Neural cell (in vitro differentiated cells): ENCODE measurements at regions not wholly inside any gene's neighbourhood (a gene's known extent, or its start where the extent isn't known, plus 50 kb on each side); places are given as distances from the start of the nearest gene placed in this dataset.

Experiments used
- H2AFZ ChIP-seq: fragments of 200-600, 300-800 bp; sonication (generic), shearing (Covaris generic); 2 replicates; pipeline ENCODE4 v1.6.0; 2014; ENCODE audit warnings: low read depth, mild to moderate bottlenecking, antibody characterized with exemption, low read length, moderate library complexity
- H3F3A ChIP-seq: fragments of 200-600 bp; shearing (Covaris generic); 2 replicates; pipeline ENCODE4 v1.6.1; 2016; ENCODE audit warnings: mild to moderate bottlenecking, moderate library complexity, mixed read lengths, antibody characterized with exemption, low read length; ENCODE audit not compliant: insufficient read depth, poor library complexity, severe bottlenecking
- H3K27ac ChIP-seq: fragments of 200-600, 300-800 bp; sonication (generic), shearing (Covaris generic); 2 replicates; pipeline ENCODE4 v1.5.1; 2014; ENCODE audit warnings: mild to moderate bottlenecking, low read length, moderate library complexity
- H3K27me3 ChIP-seq: fragments of 300-800, 200-600 bp; sonication (generic), shearing (Covaris generic); 2 replicates; pipeline ENCODE4 v1.6.0; 2014; ENCODE audit warnings: mild to moderate bottlenecking, low read depth, low read length, moderate library complexity; ENCODE audit not compliant: insufficient read depth
- H3K36me3 ChIP-seq: fragments of 300-800, 200-600 bp; sonication (generic), shearing (Covaris generic); 2 replicates; pipeline ENCODE4 v1.5.1; 2014; ENCODE audit warnings: mild to moderate bottlenecking, antibody characterized with exemption, low read length, moderate library complexity; ENCODE audit not compliant: insufficient read depth
- H3K4me2 ChIP-seq: fragments of 300-800, 200-600 bp; sonication (generic), shearing (Covaris generic); 2 replicates; pipeline ENCODE4 v1.6.0; 2014; ENCODE audit warnings: mild to moderate bottlenecking, low read length
- H3K4me3 ChIP-seq: fragments of 300-800, 200-600 bp; sonication (generic), shearing (Covaris generic); 2 replicates; pipeline ENCODE4 v1.5.1; 2014; ENCODE audit warnings: mild to moderate bottlenecking, low read length, moderate library complexity
- H3K79me2 ChIP-seq: fragments of 200-600 bp; shearing (Covaris generic); replicated peaks from 2 replicates; pipeline ENCODE4 v1.6.0; 2014; ENCODE audit warnings: mild to moderate bottlenecking, low read length, moderate library complexity; ENCODE audit not compliant: insufficient read depth
- H3K9ac ChIP-seq: fragments of 300-800, 200-600 bp; sonication (generic), shearing (Covaris generic); 2 replicates; pipeline ENCODE4 v1.6.1; 2016; ENCODE audit warnings: mild to moderate bottlenecking, low read length, mixed read lengths
- H3K9me2 ChIP-seq: fragments of 200-600 bp; shearing (Covaris generic); 2 replicates; pipeline ENCODE4 v1.6.1; 2016; ENCODE audit warnings: mild to moderate bottlenecking, low read length, mixed read lengths; ENCODE audit not compliant: insufficient read depth
- H3K9me3 ChIP-seq: fragments of 200-600, 300-800 bp; sonication (generic), shearing (Covaris generic); 2 replicates; pipeline ENCODE4 v1.6.1; 2016; ENCODE audit warnings: mild to moderate bottlenecking, mixed run types, low read length, moderate library complexity, mixed read lengths
- H4K20me1 ChIP-seq: fragments of 200-600 bp; shearing (Covaris generic); 2 replicates; pipeline ENCODE4 v1.6.1; 2016; ENCODE audit warnings: mild to moderate bottlenecking, mixed run types; ENCODE audit not compliant: insufficient read depth
- EP300 ChIP-seq: fragments of 450-650 bp; conservative IDR thresholded peaks from 2 replicates; pipeline ENCODE4 v1.6.1; 2014; ENCODE audit warnings: antibody characterized with exemption, mild to moderate bottlenecking, moderate library complexity; ENCODE audit not compliant: poor library complexity, severe bottlenecking
- EZH2 ChIP-seq: fragments of 200-600, 300-800 bp; shearing (Covaris generic), sonication (generic); IDR thresholded peaks from 2 replicates; pipeline ENCODE4 v1.6.1; 2014; ENCODE audit warnings: antibody characterized with exemption, low read length, borderline replicate concordance, mild to moderate bottlenecking; ENCODE audit not compliant: insufficient read depth, poor library complexity, severe bottlenecking
- MXI1 ChIP-seq: fragments of 450-650 bp; conservative IDR thresholded peaks from 2 replicates; pipeline ENCODE4 v1.6.1; 2014; ENCODE audit warnings: antibody characterized with exemption, mild to moderate bottlenecking; ENCODE audit not compliant: poor library complexity, severe bottlenecking
- POLR2AphosphoS5 ChIP-seq: IDR thresholded peaks from 2 replicates; pipeline ENCODE4 v1.6.1; 2012
- RAD21 ChIP-seq: fragments of 450-650 bp; conservative IDR thresholded peaks from 2 replicates; pipeline ENCODE4 v1.6.1; 2014; ENCODE audit warnings: antibody characterized with exemption, mild to moderate bottlenecking, moderate library complexity
- SMC3 ChIP-seq: fragments of 450-650 bp; conservative IDR thresholded peaks from 2 replicates; pipeline ENCODE4 v1.6.1; 2014; ENCODE audit warnings: antibody characterized with exemption, mild to moderate bottlenecking, moderate library complexity; ENCODE audit not compliant: poor library complexity
- TAF1 ChIP-seq: IDR thresholded peaks from 2 replicates; pipeline ENCODE4 v1.6.1; 2012; ENCODE audit warnings: low read depth
- TF ChIP-seq, protein P1 (sequence below): fragments of 450-650 bp; IDR thresholded peaks from 2 replicates; pipeline ENCODE4 v1.5.1; 2014; ENCODE audit warnings: antibody characterized with exemption, mild to moderate bottlenecking, moderate library complexity; ENCODE audit not compliant: poor library complexity, severe bottlenecking
- TF ChIP-seq, protein P2 (sequence below): IDR thresholded peaks from 2 replicates; pipeline ENCODE4 v1.6.1; 2012; ENCODE audit warnings: borderline replicate concordance

DNA sequence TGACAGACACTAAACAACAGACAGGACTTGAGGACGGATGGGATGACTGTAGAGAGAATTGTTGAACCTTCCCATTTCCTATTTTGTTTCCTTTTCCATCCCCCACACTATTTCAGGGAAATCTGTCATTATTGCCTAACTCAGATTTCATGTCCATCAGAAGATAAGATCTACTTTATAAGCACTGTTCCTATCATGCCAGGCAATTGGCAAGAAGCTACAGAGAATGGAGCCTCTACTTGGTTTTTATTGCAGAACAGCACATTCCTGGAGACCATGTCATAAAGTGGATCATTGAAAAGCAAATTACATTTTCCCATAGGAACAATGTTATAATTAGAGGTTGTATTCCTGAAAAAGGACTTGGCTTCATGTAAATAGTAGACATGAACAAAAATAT lies 173.7 kb upstream of the KIF2A start:
- Histone ChIP-seq H3K9me2 (no peaks in the 10 kb centered on the region), H3K4me2 (no peak overlapping the region), H3F3A (no peaks in the 10 kb centered on the region), H3K9ac (no peak overlapping the region), H3K79me2 (no peaks in the 10 kb centered on the region), H3K9me3 (no peaks in the 10 kb centered on the region), H2AFZ (no peak overlapping the region), H3K27ac (no peak overlapping the region), H3K4me3 (no peak overlapping the region), H3K27me3 (no peaks in the 10 kb centered on the region), H3K36me3 (no peaks in the 10 kb centered on the region), H4K20me1 (no peaks in the 10 kb centered on the region)
- TF ChIP-seq RAD21 (no peak), EZH2 (no peak), EP300 (no peak), TAF1 (no peak), SMC3 (no peak), POLR2AphosphoS5 (no peak), MXI1 (no peak)
- TF ChIP-seq, protein P1, sequence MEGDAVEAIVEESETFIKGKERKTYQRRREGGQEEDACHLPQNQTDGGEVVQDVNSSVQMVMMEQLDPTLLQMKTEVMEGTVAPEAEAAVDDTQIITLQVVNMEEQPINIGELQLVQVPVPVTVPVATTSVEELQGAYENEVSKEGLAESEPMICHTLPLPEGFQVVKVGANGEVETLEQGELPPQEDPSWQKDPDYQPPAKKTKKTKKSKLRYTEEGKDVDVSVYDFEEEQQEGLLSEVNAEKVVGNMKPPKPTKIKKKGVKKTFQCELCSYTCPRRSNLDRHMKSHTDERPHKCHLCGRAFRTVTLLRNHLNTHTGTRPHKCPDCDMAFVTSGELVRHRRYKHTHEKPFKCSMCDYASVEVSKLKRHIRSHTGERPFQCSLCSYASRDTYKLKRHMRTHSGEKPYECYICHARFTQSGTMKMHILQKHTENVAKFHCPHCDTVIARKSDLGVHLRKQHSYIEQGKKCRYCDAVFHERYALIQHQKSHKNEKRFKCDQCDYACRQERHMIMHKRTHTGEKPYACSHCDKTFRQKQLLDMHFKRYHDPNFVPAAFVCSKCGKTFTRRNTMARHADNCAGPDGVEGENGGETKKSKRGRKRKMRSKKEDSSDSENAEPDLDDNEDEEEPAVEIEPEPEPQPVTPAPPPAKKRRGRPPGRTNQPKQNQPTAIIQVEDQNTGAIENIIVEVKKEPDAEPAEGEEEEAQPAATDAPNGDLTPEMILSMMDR, result no peak
- TF ChIP-seq, protein P2, sequence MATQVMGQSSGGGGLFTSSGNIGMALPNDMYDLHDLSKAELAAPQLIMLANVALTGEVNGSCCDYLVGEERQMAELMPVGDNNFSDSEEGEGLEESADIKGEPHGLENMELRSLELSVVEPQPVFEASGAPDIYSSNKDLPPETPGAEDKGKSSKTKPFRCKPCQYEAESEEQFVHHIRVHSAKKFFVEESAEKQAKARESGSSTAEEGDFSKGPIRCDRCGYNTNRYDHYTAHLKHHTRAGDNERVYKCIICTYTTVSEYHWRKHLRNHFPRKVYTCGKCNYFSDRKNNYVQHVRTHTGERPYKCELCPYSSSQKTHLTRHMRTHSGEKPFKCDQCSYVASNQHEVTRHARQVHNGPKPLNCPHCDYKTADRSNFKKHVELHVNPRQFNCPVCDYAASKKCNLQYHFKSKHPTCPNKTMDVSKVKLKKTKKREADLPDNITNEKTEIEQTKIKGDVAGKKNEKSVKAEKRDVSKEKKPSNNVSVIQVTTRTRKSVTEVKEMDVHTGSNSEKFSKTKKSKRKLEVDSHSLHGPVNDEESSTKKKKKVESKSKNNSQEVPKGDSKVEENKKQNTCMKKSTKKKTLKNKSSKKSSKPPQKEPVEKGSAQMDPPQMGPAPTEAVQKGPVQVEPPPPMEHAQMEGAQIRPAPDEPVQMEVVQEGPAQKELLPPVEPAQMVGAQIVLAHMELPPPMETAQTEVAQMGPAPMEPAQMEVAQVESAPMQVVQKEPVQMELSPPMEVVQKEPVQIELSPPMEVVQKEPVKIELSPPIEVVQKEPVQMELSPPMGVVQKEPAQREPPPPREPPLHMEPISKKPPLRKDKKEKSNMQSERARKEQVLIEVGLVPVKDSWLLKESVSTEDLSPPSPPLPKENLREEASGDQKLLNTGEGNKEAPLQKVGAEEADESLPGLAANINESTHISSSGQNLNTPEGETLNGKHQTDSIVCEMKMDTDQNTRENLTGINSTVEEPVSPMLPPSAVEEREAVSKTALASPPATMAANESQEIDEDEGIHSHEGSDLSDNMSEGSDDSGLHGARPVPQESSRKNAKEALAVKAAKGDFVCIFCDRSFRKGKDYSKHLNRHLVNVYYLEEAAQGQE, result no peak

DNA sequence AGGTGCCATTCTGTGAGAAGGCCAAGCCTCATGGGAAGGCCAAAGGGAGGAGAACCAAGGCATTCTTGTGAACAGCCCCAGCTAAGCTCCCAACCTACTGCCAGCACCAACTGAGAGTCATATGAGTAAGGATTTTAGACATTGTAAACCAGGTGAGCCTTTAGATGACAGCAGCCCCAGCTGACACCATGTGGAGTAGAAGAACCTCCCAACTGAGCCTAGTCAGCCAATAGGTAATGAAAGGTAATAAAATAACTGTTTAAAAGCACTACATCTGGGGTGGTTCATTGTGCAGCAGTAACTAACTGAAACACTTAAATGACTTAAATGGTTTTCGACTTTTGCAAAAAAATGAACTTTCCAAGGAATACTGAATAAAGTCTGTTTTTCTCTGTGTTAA lies 172.6 kb upstream of the KIF2A start:
- Histone ChIP-seq H3K9me2 (no peaks in the 10 kb centered on the region), H3K4me3 (no peak overlapping the region), H3K4me2 (no peak overlapping the region), H3K36me3 (no peaks in the 10 kb centered on the region), H4K20me1 (no peaks in the 10 kb centered on the region), H3K27me3 (no peaks in the 10 kb centered on the region), H3K79me2 (no peaks in the 10 kb centered on the region), H2AFZ (no peak overlapping the region), H3K27ac (no peak overlapping the region), H3F3A (no peaks in the 10 kb centered on the region), H3K9ac (no peak overlapping the region), H3K9me3 (no peaks in the 10 kb centered on the region)
- TF ChIP-seq MXI1, result no peak
- no peak for TF ChIP-seq POLR2AphosphoS5
- TF ChIP-seq, protein P2, result no peak
- TF ChIP-seq, protein P1, result no peak
